ENCODE measurements at regions not wholly inside any gene's neighbourhood (a gene's known extent, or its start where the extent isn't known, plus 50 kb on each side); places are given as distances from the start of the nearest gene placed in this dataset.
A peak's percentile ranks its signal among the peaks of the same experiment; 100 is the strongest.
"Not testable (repeated sequence)": the region's sequence is repeated elsewhere in the genome, so short reads cannot be mapped to it uniquely, and the experiment has no call there.

DNA sequence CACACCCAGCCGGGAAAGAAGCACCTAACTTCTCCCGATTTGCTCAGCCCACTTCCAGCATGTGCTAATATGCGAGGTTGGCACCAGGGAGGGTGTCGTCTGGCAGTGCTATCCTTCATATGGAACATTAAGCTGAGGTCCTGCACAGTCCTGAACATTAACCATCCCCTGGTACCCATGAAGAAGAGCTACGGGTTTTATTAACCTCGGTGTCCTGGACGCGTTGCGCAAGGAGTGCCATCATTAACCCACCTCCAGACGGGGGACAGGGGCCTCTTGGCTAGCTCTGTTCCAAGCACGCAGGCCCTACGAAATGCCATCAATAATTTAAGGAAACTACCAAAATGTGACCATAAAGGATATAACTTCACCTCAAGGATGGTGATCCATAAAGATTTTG, 193.5 kb downstream of the MAF start:
- no peak for DNase-seq (ENCODE audit: low read depth)

DNA sequence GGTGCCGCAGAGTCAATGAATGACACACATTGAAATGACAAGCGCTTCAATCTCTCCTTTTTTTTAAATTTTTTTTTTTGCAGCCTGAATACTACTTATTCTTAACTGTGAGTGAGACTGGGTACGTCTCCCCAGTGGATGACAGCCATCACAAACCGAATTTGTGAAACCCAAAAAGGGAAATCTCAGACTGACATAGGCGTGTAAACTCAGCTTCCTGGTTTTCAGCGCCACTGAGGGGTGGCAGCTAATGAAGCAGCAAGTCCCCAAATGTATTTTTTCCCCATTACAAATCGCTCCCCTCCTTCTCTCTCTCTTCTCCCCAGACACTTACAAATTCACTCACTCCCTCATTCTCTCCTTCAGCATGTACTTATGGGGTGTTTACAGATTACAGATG, 196.0 kb downstream of the MAF start:
- no peak for DNase-seq (ENCODE audit: low read depth)

DNA sequence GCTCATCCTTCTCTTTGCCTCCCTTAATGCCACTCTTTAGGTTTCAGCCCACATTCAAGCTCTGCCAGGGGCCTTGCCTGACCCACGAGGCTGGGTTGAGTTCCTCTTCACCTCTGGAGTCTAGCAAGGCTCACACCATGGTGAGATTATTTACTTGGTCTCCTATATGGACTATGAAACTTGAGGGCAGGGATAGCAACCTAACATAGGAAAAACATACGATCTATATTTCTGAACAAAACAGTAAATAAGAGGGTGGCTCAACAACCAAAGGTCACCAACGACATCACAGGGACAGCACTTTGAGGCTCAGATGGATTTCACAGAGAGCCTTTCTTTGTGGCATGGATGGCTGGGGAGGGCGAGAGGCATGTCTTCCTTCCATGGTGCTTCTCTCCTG, 197.0 kb downstream of the MAF start:
- DNase-seq (ENCODE audit: low read depth): no peak

- no peak for DNase-seq (ENCODE audit: low read depth)
These were observed 197.6 kb downstream of the MAF start for GRCh38 chr16:79402920-79403319.

GRCh38 chr16:79402356-79402755, 198.2 kb downstream of the MAF start:
- DNase-seq (ENCODE audit: low read depth): no peak

DNA sequence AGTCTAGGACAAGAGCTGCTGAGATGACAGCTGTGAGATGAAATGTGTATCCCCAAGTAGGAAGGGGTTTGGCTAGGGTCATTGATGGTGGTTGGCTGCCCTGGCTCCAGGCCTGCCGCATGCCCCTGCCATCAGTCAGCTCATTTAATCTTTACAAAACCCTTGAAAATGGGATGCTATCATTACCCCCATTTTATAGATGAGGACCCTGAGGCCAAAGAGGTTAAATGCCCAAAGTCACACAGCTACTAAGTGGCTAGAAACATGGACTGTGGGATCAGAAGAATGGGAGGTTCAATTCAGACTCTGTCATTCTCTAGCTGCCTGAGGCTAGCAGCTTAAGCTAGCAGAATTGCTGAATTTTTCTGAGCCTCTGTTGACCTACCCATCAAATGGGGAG, 198.8 kb downstream of the MAF start:
- DNase-seq (ENCODE audit: low read depth): no peak

- no peak for DNase-seq (ENCODE audit: low read depth)
These were observed 199.4 kb downstream of the MAF start for GRCh38 chr16:79401157-79401556.

DNA sequence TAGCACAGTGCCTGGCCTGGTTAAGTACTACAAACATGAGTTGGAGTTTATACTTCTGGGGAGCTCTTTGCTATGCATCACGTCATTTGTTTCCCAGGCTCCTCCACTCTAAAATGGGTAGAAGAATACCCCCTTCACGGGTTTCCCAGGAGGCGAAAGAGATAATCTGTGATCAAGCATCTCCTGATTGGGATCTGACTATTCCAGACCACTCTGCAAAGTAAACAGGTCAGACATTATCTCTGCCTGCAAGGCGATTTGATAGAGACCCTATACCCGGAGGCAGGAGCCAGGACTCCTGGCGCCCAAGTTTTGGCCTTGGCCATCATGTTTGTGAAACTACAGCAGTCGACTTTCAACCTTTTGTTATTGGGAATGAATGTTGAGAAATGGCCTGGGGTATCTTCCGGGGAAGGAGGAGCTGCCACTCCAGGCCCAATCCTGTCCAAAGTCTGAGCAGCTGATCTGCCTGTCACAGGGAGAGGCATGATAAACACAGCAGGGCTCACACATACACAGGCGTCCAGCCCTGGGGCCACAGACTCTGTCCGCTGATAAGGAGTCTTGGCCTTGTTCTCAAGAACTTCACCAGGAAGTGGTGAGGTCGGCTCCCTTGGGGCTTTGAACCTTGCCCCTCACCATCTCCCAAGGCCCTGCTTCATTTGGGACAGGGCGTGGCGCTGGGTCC, 199.9 kb downstream of the MAF start:
- peak; percentile 53 for DNase-seq (ENCODE audit: low read depth)

DNA sequence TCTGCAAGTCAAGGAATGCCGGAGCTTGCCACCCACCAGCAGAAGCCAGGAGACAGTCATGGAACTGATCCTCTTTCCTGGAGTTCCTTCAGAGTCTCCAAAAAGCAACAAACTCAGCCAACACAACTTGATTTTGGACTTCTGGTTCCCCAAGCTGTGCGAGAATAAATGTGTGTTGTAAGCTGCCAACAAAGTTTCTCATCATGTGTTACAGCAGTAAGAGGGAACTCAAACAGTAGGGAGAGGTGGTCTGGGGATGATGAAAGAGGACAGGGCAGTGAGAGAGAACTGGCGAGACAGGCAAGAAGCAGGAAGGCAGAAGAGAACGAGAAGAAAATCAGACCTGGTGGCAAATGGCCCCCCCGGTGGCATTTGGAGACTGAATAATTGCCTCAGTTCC, 204.9 kb downstream of the MAF start:
- no peak for DNase-seq (ENCODE audit: low read depth)

- no peak for DNase-seq (ENCODE audit: low read depth)
These were observed 206.3 kb downstream of the MAF start for GRCh38 chr16:79394206-79394605.

DNA sequence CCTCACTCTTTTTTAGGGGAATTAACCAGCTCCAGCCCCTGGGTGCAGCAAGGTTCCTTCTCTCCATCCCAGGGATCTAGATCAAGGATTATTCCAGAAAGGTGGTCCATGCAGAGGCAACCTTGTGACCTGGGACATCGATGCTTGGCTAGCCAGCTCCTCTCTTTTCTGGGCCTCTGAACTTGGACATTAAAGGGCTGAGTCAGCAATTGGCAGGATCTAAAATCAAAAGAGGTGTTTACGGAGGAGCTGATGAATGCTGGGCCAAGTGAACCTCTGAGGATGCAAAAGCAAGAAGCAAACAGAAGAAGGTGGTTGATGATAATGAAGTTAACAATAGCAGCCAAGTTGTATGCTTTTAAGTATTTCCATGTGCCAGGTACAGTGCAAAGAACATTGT, 207.0 kb downstream of the MAF start:
- DNase-seq (ENCODE audit: low read depth): no peak

DNA sequence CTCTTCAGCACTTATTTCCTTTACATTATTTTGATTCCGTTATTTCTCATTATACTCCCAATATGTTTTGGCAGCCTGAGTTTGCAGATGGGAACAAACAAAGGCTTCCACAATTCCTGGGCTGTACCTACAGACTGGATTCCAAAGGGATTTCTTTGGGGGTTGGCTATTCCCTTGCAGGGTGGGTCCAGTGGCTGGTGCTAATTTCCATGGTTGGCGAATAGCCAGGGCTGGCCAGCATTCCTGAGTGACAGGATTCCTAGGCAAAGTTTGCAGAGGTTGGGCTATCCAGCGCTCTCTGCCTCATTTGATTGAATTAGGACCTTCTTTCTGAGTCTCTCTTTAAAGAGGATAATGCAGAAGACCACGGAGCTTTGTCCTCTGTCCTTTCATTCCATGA, 207.4 kb downstream of the MAF start:
- DNase-seq (ENCODE audit: low read depth): no peak

DNA sequence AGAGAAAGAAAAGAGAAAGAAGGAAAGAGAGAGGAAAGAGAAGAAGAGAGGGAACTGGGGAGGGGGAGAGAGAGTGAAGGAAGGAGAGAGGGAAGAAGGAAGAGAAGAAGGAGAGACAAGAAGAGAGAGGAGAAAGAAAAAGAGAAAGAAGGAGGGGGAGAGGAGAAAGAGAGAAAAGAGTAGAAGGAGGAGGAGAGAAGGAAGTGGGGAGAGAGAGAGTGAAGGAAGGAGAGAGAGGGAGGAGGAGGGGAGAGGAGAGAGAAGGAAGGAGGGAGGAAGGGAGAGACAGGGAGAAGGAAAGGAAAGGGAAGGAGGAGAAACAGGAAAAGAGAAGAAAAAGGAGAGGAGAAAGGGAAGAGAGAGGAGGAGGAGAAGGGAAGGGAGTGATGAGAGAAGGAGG, 208.5 kb downstream of the MAF start:
- DNase-seq (ENCODE audit: low read depth): no peak

GRCh38 chr16:79391395-79391794, 209.1 kb downstream of the MAF start:
- no peak for DNase-seq (ENCODE audit: low read depth)

DNA sequence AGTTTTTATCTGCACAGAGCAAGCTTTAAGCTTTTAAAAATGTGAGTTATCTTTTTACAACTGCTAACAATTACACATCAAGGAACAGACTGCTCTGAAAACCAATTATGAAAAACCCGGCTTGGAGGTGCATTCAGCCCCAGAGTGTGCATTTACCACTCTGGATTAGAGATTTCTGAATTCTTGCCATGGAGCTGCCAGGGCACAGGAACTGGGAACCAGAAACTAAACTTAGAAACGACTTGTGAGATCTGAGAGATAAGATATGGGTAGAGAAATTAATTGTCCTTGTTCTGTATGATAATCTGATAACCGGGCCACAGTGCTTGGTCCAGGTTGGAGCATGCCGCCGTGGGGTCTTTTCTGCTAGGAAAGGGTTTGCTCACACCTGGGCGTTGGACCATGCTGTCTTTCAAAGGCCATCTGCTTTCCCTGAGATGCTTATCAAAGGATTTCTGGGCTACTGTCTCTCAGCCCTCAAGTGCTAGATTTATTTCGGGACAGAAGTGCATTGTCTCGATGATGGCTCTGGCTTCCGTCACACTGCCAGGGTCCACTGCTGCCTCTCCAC, 210.0 kb downstream of the MAF start:
- no peak for DNase-seq (ENCODE audit: low read depth)

DNA sequence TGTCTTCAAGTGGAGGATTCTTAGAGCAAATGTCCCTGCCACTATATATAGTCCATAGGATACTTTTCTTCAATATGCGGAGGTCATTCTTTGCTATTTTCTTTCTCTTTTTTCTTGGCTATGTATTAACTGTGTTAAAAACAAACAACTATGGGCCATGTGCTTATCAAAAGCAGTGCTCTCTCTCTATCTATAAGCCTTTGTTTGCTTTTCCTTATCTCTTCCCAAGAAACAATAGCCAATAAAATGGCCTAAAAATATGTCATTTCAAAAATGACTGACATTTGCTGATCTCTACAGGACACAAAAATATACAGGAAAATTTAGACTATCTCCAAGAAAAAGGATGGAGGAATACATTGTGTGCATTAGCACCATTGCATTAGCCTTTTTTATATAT, 212.1 kb downstream of the MAF start:
- no peak for DNase-seq (ENCODE audit: low read depth)

GRCh38 chr16:79386299-79386698, 214.2 kb downstream of the MAF start:
- DNase-seq (ENCODE audit: low read depth): no peak

DNA sequence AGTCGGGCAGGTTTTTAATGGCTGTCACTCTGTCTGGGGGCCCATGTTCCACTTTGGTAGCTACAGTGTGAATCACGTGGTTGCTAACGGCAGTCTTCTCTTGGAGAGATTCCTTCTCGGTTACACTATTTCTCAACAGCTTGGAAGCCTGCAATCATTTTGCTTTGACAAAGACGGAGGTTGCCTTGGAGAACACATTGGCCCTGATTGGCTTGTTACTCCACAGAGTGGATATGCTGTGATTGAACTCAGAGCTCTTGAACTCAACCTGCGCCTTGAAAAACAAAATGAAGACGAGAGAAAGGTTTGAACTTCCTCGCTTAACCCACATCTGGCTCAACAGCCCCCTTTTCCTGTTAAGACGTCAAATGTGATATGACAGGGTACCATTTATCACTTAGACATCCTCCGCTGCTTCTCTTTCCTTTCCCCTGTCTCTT, 218.9 kb downstream of the MAF start:
- no peak for DNase-seq (ENCODE audit: low read depth)

DNA sequence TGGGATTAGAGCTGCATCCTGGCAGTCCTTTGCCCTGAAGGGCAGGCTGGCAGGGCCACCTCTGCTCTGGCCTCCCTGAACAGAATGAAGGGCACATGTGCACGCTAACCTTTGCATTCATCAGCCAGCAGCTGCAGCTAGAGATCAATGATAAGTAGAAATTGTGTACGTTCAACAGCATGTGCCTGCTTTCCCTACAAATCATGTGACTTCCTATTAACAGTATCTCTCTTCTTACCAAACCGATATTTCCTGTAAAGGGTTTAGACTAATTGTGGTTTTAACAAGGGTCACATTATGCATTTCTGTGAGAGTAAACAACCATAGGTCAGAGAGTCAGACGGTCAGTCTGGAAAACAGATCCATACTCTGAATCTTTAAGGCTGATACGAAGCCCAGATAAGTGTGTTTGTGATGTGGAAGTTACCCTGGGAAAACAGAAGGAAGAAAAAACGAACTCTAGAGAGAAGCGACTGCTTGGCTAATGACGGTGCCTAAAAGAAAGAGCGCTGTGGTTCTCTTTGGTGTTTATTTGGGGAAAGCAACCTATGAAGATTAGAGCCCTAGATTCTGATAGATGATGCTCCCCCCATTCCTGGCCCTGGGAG, 219.4 kb downstream of the MAF start:
- DNase-seq (ENCODE audit: low read depth): no peak

DNA sequence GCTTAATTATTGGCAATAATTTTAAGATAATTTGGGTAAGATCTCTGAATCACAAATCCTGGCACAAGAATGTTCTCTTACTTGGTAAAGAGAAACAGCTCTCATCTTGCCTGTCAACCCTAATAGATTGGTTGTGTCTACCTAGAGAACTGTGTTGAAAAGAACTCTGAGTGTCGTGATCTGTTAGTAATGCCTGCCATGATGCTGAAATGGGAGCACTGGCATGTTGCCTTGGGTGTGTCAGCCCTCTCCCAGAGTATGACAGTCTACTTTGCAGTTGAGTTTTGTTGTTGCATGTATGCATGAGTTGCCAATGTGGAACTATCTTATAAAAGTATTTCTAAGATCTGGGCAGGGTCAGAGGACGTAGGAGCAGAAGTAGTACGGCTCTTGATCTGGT, 221.4 kb downstream of the MAF start:
- no peak for DNase-seq (ENCODE audit: low read depth)

- not testable (repeated sequence) for DNase-seq (ENCODE audit: low read depth)
These were observed 223.5 kb downstream of the MAF start for GRCh38 chr16:79377082-79377481.

DNA sequence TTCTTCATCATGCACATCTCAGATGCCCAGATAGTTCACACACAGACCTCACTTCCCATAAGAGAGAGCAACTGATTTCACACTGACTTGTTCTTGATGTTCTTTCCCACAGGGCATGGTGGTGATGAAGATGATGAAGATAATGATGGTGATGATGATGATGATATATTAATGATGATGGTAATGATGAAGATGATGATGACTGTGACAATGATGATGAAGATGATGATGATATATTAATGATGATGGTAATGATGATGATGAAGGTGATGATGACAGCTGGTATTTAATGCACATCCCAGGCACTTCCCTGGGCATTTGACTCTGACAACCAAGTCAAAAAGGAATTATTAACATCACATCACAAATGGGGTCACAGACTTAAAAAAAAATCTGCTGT, 225.2 kb downstream of the MAF start:
- no peak for DNase-seq (ENCODE audit: low read depth)

GRCh38 chr16:79372503-79373184, 227.9 kb downstream of the MAF start:
- no peak for DNase-seq (ENCODE audit: low read depth)

Data from CMK (cell line).